ENCODE measurements at regions not wholly inside any gene's neighbourhood (a gene's known extent, or its start where the extent isn't known, plus 50 kb on each side); places are given as distances from the start of the nearest gene placed in this dataset.

DNA sequence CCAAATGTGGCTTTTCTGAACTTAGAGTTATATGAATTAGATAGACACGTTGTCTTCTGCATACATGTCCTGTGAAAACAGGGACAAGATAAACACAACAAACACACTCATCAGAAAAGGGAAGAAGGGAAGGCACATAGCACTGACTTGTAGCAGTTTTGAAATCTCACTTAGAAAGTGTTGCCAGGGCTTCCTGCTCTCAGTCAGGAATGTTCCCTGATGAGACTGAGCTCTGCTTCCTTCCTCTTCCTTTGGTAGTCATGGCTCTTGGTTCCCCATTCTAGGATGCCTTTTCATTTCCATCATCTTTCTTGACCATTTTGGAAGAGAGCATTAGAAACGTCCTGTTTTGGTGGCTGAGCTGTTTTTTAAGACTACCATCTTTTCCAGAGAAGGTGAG lies 233.8 kb upstream of the LYZL1 start:
- Histone ChIP-seq H3K36me3 (no peaks in the 10 kb centered on the region), H3K27me3 (ENCODE audit: insufficient read depth, low read depth, severe bottlenecking) (no peaks in the 10 kb centered on the region), H3K27ac (no peak overlapping the region), H3K9me3 (ENCODE audit: severe bottlenecking) (no peaks in the 10 kb centered on the region), H3K4me3 (ENCODE audit: low read depth, low read length) (no peak overlapping the region)
- TF ChIP-seq CTCF (IDR thresholded peaks at IDR 0.05; ENCODE audit: low read depth, low read length), result no peak
- DNase-seq, result no peak

DNA sequence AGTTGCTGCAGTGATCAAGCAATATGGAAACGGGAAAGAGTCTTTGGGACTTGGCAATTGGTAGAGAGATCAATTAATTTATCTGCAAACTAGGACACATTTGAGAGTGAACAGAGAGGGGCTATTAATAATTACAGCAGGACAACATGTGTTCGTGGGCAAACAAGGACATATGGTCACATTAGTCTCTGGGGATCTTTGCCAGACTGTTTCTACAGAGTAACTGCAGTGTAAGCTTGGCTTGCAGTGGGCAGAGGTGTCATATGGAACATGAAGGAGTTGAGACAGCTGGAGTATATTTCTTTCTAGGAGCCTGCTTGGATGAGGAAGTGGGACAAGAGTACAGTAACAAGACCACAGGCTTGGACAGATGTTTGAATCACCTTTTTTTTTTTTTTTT lies 232.1 kb upstream of the LYZL1 start:
- Histone ChIP-seq H3K9me3 (ENCODE audit: severe bottlenecking) (no peaks in the 10 kb centered on the region), H3K4me3 (ENCODE audit: low read depth, low read length) (no peak overlapping the region), H3K36me3 (no peaks in the 10 kb centered on the region), H3K27me3 (ENCODE audit: insufficient read depth, low read depth, severe bottlenecking) (no peaks in the 10 kb centered on the region), H3K27ac (no peak overlapping the region)
- no peak for DNase-seq
- TF ChIP-seq CTCF (IDR thresholded peaks at IDR 0.05; ENCODE audit: low read depth, low read length), result no peak

DNA sequence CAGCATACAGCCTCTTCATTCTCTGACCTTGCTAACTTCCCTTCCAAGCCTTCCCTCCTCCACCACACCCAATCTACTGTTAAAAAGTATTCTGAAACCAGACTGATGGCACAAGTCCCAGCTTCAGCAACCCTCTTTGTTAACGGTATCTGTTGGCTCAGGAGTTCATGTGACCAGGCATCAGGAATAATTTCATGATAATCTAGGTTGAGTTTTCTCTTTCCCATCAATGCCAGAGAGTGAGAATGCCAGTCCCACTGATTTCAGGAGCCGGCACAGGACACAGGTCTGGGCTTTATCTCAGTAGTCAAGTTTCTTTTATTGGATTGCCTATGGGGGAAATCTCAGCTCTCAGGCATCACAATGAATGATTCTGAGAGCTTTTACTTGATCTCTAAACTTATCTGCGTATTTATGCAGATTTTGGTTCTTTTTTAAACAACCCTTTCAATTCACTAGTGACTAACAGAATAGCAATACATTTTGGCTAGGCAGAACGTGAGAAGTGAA lies 231.0 kb upstream of the LYZL1 start:
- no peak for TF ChIP-seq CTCF (IDR thresholded peaks at IDR 0.05; ENCODE audit: low read depth, low read length)
- no peaks in the 10 kb centered on the region for H3K27me3 ChIP-seq (ENCODE audit: insufficient read depth, low read depth, severe bottlenecking)
- DNase-seq, result no peak
- H3K27ac ChIP-seq, result no peak overlapping the region
- no peak overlapping the region for H3K4me3 ChIP-seq (ENCODE audit: low read depth, low read length)
- no peaks in the 10 kb centered on the region for H3K9me3 ChIP-seq (ENCODE audit: severe bottlenecking)
- no peaks in the 10 kb centered on the region for H3K36me3 ChIP-seq

DNA sequence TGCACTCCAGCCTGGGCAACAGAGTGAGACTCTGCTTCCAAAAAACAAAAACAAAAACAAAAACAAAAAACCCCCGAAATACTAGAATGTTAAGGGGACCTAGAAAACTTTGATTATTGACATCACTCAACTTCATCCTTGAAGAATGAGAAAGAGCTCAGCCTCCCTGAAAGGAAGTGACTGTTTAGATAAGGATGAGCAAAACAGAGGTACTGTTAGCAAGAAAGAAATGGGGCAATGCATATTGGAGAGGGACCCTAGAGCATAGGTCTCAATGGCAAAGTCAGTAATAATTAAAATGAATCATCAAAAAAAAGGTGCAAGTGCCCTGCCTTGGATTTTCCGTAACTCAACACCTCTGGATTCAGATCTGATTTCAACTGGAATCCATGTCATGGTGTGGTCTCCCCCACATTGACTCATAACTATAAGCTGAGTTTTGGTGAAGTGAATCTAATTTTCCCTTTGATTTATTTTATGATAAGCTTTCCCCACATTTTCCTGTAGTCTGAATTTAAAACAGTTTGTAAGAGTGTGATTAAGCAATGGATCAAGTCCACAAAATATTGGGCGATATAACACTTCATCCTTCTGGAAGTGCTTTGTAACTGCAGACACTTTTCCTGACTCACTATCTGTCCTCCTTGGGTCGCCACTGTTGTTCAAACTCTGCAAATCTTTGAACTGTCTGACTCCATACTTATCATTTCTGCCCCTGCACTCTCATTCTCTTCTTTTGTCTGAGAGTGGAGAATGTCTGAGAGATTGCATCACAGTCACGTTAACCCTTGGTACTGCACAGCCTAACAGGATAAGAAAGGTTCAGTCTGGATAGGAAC lies 224.8 kb upstream of the LYZL1 start:
- Histone ChIP-seq H3K4me3 (ENCODE audit: low read depth, low read length) (no peak overlapping the region), H3K9me3 (ENCODE audit: severe bottlenecking) (no peaks in the 10 kb centered on the region), H3K27me3 (ENCODE audit: insufficient read depth, low read depth, severe bottlenecking) (no peaks in the 10 kb centered on the region), H3K27ac (no peak overlapping the region), H3K36me3 (no peaks in the 10 kb centered on the region)
- no peak for DNase-seq
- no peak for TF ChIP-seq CTCF (IDR thresholded peaks at IDR 0.05; ENCODE audit: low read depth, low read length)

- no peak for DNase-seq
- no peak for TF ChIP-seq CTCF (IDR thresholded peaks at IDR 0.05; ENCODE audit: low read depth, low read length)
- Histone ChIP-seq H3K9me3 (ENCODE audit: severe bottlenecking) (no peaks in the 10 kb centered on the region), H3K27ac (no peak overlapping the region), H3K27me3 (ENCODE audit: insufficient read depth, low read depth, severe bottlenecking) (no peaks in the 10 kb centered on the region), H3K4me3 (ENCODE audit: low read depth, low read length) (no peak overlapping the region), H3K36me3 (no peaks in the 10 kb centered on the region)
Observed at GRCh38 chr10:29064680-29065079, 224.2 kb upstream of the LYZL1 start.

Data from WERI-Rb-1 (cell line).